ENCODE measurements at regions not wholly inside any gene's neighbourhood (a gene's known extent, or its start where the extent isn't known, plus 50 kb on each side); places are given as distances from the start of the nearest gene placed in this dataset.

- no peak for TF ChIP-seq EP300 (IDR thresholded peaks at IDR 0.05; ENCODE audit: borderline replicate concordance in 1 of 2, low read depth in 1 of 2, low read length in 1 of 2)
- TF ChIP-seq CTCF (IDR thresholded peaks at IDR 0.05): no peak
- no peak for TF ChIP-seq RAD21 (IDR thresholded peaks at IDR 0.05; ENCODE audit: low read length)
Measured at GRCh38 chr5:33367416-33367815, 73.3 kb upstream of the TARS1 start.
